Upper lobe of right lung (tissue), 1 donor: ENCODE measurements at regions not wholly inside any gene's neighbourhood (a gene's known extent, or its start where the extent isn't known, plus 50 kb on each side); places are given as distances from the start of the nearest gene placed in this dataset.

Source experiments
- ATAC-seq: fragments of 200-7000 bp; cut with Tn5 transposase; one replicate; pipeline ENCODE4 v1.9.1; 2020; ENCODE audit warnings: mild to moderate bottlenecking, moderate library complexity
- DNase-seq: peaks from one replicate; pipeline ENCODE4 v3.0.0-alpha.2; 2020
- H3K27ac ChIP-seq: fragments of 200-600 bp; one replicate; pipeline ENCODE4 v1.8.0; 2022
- H3K27me3 ChIP-seq: fragments of 200-600 bp; one replicate; pipeline ENCODE4 v1.8.0; 2022; ENCODE audit warnings: mild to moderate bottlenecking
- H3K36me3 ChIP-seq: fragments of 200-600 bp; one replicate; pipeline ENCODE4 v1.8.0; 2022
- H3K4me1 ChIP-seq: fragments of 200-600 bp; one replicate; pipeline ENCODE4 v1.8.0; 2022
- H3K4me3 ChIP-seq: fragments of 200-600 bp; one replicate; pipeline ENCODE4 v1.8.0; 2022; ENCODE audit warnings: mild to moderate bottlenecking
- H3K9me3 ChIP-seq: fragments of 200-600 bp; one replicate; pipeline ENCODE4 v1.8.0; 2022
- CTCF ChIP-seq: fragments of 200-600 bp; IDR thresholded peaks from one replicate; pipeline ENCODE4 v1.8.0; 2022; ENCODE audit warnings: antibody characterized with exemption
- intact Hi-C: fragments of 100-400 bp; cut with DNase I; formaldehyde crosslinking; loops from one replicate; pipeline ENCODE4 v1.11.0; 2022
- donor health status: DM: no; HTN: yes; CAD: no; lungs with severe emphysema.

GRCh38 chr11:72519220-72519881 is 85.0 kb upstream of the CLPB start:
- H3K27me3 ChIP-seq: no peaks in the 10 kb centered on the region
- peak overlapping the region; percentile 39 for H3K4me3 ChIP-seq
- no peak for DNase-seq
- intact Hi-C loops: no loop called here
- no peaks in the 10 kb centered on the region for H3K36me3 ChIP-seq
- peak overlapping the region; percentile 55 for H3K27ac ChIP-seq
- ATAC-seq: peak; percentile 43
- H3K9me3 ChIP-seq: no peaks in the 10 kb centered on the region
- H3K4me1 ChIP-seq: peaks cover 6% of the 10 kb centered on the region
- no peak for TF ChIP-seq CTCF

GRCh38 chr11:72514331-72514730 is 80.0 kb upstream of the CLPB start:
- Histone ChIP-seq H3K4me1 (no peaks in the 10 kb centered on the region), H3K9me3 (peaks cover 7% of the 10 kb centered on the region), H3K36me3 (no peaks in the 10 kb centered on the region), H3K27me3 (no peaks in the 10 kb centered on the region), H3K27ac (no peak overlapping the region), H3K4me3 (no peak overlapping the region)
- ATAC-seq (no peak), DNase-seq (no peak)
- intact Hi-C loops: no loop called here
- TF ChIP-seq CTCF: no peak

- Histone ChIP-seq H3K27ac (no peak overlapping the region), H3K4me3 (no peak overlapping the region), H3K9me3 (peaks cover 7% of the 10 kb centered on the region), H3K4me1 (no peaks in the 10 kb centered on the region), H3K36me3 (no peaks in the 10 kb centered on the region), H3K27me3 (no peaks in the 10 kb centered on the region)
- intact Hi-C loops: no loop called here
- no peak for DNase-seq
- ATAC-seq: no peak
- TF ChIP-seq CTCF: no peak
Observed at GRCh38 chr11:72513411-72513810, 79.1 kb upstream of the CLPB start.

GRCh38 chr11:72512956-72513355 is 78.6 kb upstream of the CLPB start:
- no peak for ATAC-seq
- Histone ChIP-seq H3K4me1 (no peaks in the 10 kb centered on the region), H3K27ac (no peak overlapping the region), H3K4me3 (no peak overlapping the region), H3K27me3 (no peaks in the 10 kb centered on the region), H3K36me3 (no peaks in the 10 kb centered on the region), H3K9me3 (peaks cover 7% of the 10 kb centered on the region)
- intact Hi-C loops: no loop called here
- no peak for TF ChIP-seq CTCF
- no peak for DNase-seq

- no peak overlapping the region for H3K27ac ChIP-seq
- no peaks in the 10 kb centered on the region for H3K4me1 ChIP-seq
- no peaks in the 10 kb centered on the region for H3K36me3 ChIP-seq
- no peak overlapping the region for H3K4me3 ChIP-seq
- H3K9me3 ChIP-seq: peaks cover 7% of the 10 kb centered on the region
- H3K27me3 ChIP-seq: no peaks in the 10 kb centered on the region
- ATAC-seq (no peak), DNase-seq (no peak)
- no peak for TF ChIP-seq CTCF
- intact Hi-C loops: no loop called here
Observed at GRCh38 chr11:72511393-72512047, 77.2 kb upstream of the CLPB start.
